Mesothelial cell of epicardium (in vitro differentiated cells): ENCODE measurements at regions not wholly inside any gene's neighbourhood (a gene's known extent, or its start where the extent isn't known, plus 50 kb on each side); places are given as distances from the start of the nearest gene placed in this dataset.

Experiments used
- DNase-seq, 2 experiments: peaks; one replicate each; pipeline ENCODE4 v3.0.0; 2021; ENCODE audit warnings: low spot score in 2 of 2; ENCODE audit not compliant: unreplicated experiment in 2 of 2
- H3K27ac Mint-ChIP-seq: 2 replicates; pipeline ENCODE4 v1.8.0; 2021; ENCODE audit warnings: mixed read lengths
- H3K27me3 Mint-ChIP-seq: 2 replicates; pipeline ENCODE4 v1.8.0; 2021; ENCODE audit warnings: low read depth, mixed read lengths
- H3K36me3 Mint-ChIP-seq: 2 replicates; pipeline ENCODE4 v1.8.0; 2021; ENCODE audit warnings: mixed read lengths
- H3K4me1 Mint-ChIP-seq: 2 replicates; pipeline ENCODE4 v1.8.0; 2021; ENCODE audit warnings: mixed read lengths
- H3K4me3 Mint-ChIP-seq: 2 replicates; pipeline ENCODE4 v1.8.0; 2021; ENCODE audit warnings: mild to moderate bottlenecking, moderate library complexity, mixed read lengths
- H3K9me3 Mint-ChIP-seq: 2 replicates; pipeline ENCODE4 v1.8.0; 2021; ENCODE audit warnings: mixed read lengths
- CTCF ChIP-seq: fragments of 200-600 bp; sonication (generic); IDR thresholded peaks from one replicate; pipeline ENCODE4 v1.5.0; 2021; ENCODE audit warnings: antibody characterized with exemption; ENCODE audit not compliant: unreplicated experiment

DNA sequence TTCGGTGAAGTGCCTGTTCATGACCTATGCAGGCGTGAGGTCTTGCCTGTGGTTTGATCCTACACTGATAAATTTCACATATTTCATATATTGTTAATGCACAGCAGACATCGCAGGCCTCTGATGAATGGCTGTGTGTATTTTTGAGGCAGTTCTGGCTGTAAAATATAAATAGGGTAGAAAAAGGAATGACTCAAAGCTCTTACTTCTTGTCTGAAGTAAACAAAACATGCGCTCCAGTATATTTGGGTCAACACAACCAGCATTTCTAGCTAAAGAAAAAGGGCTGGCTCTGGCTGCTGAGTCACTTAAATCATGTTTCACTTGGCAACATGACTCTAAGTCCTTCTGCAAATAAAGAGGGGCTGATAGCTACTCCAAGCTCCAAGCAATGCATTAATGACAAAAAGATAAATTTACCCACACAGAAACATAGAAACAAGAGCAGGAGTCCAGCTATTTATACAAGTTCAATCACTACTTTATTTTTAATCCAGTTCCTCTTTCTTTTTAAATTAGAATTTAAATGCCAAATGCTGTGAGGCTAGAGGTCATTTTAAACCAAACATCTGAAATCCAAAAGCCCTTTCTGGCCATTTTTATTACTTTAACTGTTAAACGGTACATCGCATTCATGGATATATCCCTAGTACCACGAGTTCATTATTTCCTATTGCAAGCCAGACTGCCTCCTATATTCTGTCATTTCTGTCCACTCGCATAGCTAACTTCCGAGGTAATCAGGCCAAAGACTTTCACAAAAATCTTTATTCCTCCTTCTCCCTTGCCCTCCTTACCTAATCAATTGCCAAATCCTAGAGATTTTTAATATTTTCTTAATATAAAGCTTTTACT, 54.3 kb upstream of the TMCC3 start:
- no peaks in the 10 kb centered on the region for H3K27me3 Mint-ChIP-seq
- peaks cover 33% of the 10 kb centered on the region for H3K4me1 Mint-ChIP-seq
- no peak for DNase-seq
- no peaks in the 10 kb centered on the region for H3K36me3 Mint-ChIP-seq
- peak overlapping the region; percentile 53 for H3K27ac Mint-ChIP-seq
- no peak for TF ChIP-seq CTCF
- peaks cover 3% of the 10 kb centered on the region for H3K9me3 Mint-ChIP-seq
- H3K4me3 Mint-ChIP-seq, result no peak overlapping the region

DNA sequence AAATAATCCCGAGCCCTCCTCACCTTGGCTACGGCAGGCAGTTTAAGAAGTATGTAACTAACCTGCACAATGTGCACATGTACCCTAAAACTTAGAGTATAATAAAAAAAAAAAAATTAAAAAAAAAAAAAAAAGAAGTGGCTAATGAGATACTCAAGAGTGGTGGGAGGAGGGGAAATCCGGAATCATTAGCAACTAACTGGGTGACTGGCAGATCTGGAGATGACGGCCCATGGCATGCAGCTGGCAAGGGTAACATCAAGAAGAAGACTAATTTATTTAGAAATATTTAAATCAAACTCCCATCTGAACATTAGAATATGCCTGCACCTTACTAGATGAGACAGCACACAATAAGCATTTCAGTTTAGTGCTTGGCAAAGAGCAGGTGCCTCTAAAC, 52.3 kb upstream of the TMCC3 start:
- no peak overlapping the region for H3K27ac Mint-ChIP-seq
- TF ChIP-seq CTCF, result no peak

GRCh38 chr12:94701711-94702110, 51.4 kb upstream of the TMCC3 start:
- Mint-ChIP-seq H3K4me3 (no peak overlapping the region), H3K27ac (no peak overlapping the region), H3K4me1 (peaks cover 23% of the 10 kb centered on the region), H3K9me3 (peaks cover 15% of the 10 kb centered on the region), H3K27me3 (no peaks in the 10 kb centered on the region), H3K36me3 (no peaks in the 10 kb centered on the region)
- DNase-seq, result no peak
- no peak for TF ChIP-seq CTCF

More for the DNA sequence above, 52.3 kb upstream of the TMCC3 start:
- no peak for DNase-seq
- Mint-ChIP-seq H3K9me3 (peaks cover 11% of the 10 kb centered on the region), H3K4me1 (peaks cover 26% of the 10 kb centered on the region), H3K4me3 (no peak overlapping the region), H3K36me3 (no peaks in the 10 kb centered on the region), H3K27me3 (no peaks in the 10 kb centered on the region)

DNA sequence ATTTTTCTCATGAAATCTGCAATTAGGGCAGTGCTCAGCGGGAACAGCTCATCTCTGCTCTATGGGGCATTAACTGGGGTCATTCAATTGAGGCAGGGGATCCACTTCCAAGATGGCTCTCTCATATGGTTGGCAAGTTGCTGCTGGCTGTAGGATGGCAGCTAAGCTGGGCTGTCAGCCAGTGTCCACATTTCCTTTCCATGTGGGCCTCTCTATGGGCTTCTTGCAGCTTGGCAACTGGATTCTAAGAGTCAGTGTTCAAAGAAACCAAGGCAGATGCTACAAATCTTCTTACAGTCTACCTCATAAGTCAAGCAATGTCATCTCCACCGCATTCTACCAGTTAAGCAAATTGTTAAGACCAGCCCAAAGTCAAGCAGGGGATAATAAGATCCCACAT, 50.3 kb upstream of the TMCC3 start:
- TF ChIP-seq CTCF, result no peak
- Mint-ChIP-seq H3K36me3 (no peaks in the 10 kb centered on the region), H3K27ac (no peak overlapping the region), H3K4me1 (peaks cover 16% of the 10 kb centered on the region), H3K9me3 (peaks cover 15% of the 10 kb centered on the region), H3K27me3 (no peaks in the 10 kb centered on the region), H3K4me3 (no peak overlapping the region)
- no peak for DNase-seq
